Smooth muscle cell (in vitro differentiated cells): ENCODE measurements at regions not wholly inside any gene's neighbourhood (a gene's known extent, or its start where the extent isn't known, plus 50 kb on each side); places are given as distances from the start of the nearest gene placed in this dataset.

Source experiments
- DNase-seq: peaks from one replicate; lab custom pipeline; 2025; ENCODE audit not compliant: unreplicated experiment; lab: John Stamatoyannopoulos, UW
- H2AFZ ChIP-seq: fragments of 200-600 bp; sonication (generic); 2 replicates; pipeline ENCODE4 v1.6.0; 2016; ENCODE audit warnings: antibody characterized with exemption, low read depth, mild to moderate bottlenecking
- H3F3A ChIP-seq: fragments of 200-600 bp; sonication (generic); 2 replicates; pipeline ENCODE4 v1.6.0; 2017; ENCODE audit warnings: antibody characterized with exemption, low read depth
- H3K27ac ChIP-seq: fragments of 200-600 bp; sonication (generic); 2 replicates; pipeline ENCODE4 v1.5.1; 2016; ENCODE audit warnings: low read depth, mild to moderate bottlenecking
- H3K27me3 ChIP-seq: fragments of 200-600 bp; sonication (generic); 2 replicates; pipeline ENCODE4 v1.6.1; 2016; ENCODE audit warnings: low read depth, mild to moderate bottlenecking
- H3K36me3 ChIP-seq: fragments of 200-600 bp; sonication (generic); 2 replicates; pipeline ENCODE4 v1.5.1; 2016; ENCODE audit warnings: low read depth
- H3K4me1 ChIP-seq: fragments of 200-600 bp; sonication (generic); 2 replicates; pipeline ENCODE4 v1.5.1; 2016; ENCODE audit warnings: low read depth
- H3K4me2 ChIP-seq: fragments of 200-600 bp; sonication (generic); 2 replicates; pipeline ENCODE4 v1.6.0; 2016; ENCODE audit warnings: mild to moderate bottlenecking
- H3K4me3 ChIP-seq: fragments of 200-600 bp; sonication (generic); 2 replicates; pipeline ENCODE4 v1.5.1; 2016; ENCODE audit warnings: mild to moderate bottlenecking
- H3K79me2 ChIP-seq: fragments of 200-600 bp; sonication (generic); 2 replicates; pipeline ENCODE4 v1.6.0; 2016; ENCODE audit warnings: low read depth, mild to moderate bottlenecking
- H3K9ac ChIP-seq: fragments of 200-600 bp; sonication (generic); 2 replicates; pipeline ENCODE4 v1.6.0; 2016; ENCODE audit warnings: low read depth
- H3K9me3 ChIP-seq: fragments of 200-600 bp; sonication (generic); replicated peaks from 2 replicates; pipeline ENCODE4 v1.5.1; 2016; ENCODE audit warnings: low read depth
- H4K20me1 ChIP-seq: fragments of 200-600 bp; sonication (generic); 2 replicates; pipeline ENCODE4 v1.6.0; 2016; ENCODE audit warnings: low read depth
- CTCF ChIP-seq: fragments of 200-600 bp; sonication (generic); IDR thresholded peaks from 2 replicates; pipeline ENCODE4 v1.5.1; 2017; ENCODE audit warnings: borderline replicate concordance, mild to moderate bottlenecking, antibody characterized with exemption; ENCODE audit not compliant: insufficient read depth, poor library complexity, severe bottlenecking
- WGBS: methylation state at CpG from one replicate; pipeline ENCODE4 v1.1.7; 2016; ENCODE audit warnings: low lambda C conversion rate; 5-methylcytosine and 5-hydroxymethylcytosine counted together

DNA sequence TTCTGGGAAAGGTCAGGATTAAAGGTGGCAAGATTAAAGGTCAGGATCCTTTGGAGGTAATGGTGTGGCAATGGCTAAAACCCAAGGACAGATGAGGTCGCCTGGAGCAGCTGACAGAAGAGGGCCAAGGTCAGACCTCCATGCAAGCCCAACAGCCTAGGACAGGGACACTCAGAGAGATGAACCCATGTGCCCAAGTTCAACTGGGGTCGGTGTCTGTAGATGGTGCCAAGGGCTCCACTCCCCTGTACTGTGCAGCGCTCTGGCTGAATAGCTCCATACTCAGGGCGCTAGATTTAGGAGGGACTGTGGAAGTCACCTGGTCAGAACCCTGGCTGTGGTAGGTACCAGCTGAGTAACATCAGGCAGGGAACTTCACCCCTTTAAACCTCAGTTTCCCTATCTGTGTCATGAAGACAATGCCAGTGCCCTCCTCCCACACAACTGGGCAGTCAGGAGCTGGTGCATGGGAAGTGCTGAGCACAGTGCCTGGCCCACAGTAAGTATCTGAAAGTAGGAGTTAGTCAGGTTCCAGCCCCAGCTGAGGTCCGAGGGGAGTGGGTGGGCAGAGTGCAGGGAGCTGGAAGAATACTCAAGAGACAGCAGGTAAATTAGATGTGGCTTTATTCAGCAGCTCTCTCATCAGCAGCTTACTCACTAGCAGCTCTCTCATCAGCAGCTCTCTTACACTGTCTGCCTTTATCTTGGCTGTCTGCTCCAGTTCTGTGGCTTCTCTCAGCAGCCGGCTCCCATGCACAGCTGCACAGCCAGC lies 327.1 kb downstream of the GLRX3 start:
- Histone ChIP-seq H3K79me2 (no peaks in the 10 kb centered on the region), H4K20me1 (no peaks in the 10 kb centered on the region), H3K27me3 (no peaks in the 10 kb centered on the region), H3K9ac (no peak overlapping the region), H2AFZ (no peak overlapping the region), H3K4me2 (no peak overlapping the region), H3K36me3 (no peaks in the 10 kb centered on the region), H3F3A (no peaks in the 10 kb centered on the region), H3K4me1 (no peaks in the 10 kb centered on the region), H3K27ac (no peak overlapping the region), H3K9me3 (no peaks in the 10 kb centered on the region), H3K4me3 (no peak overlapping the region)
- DNase-seq, result no peak
- TF ChIP-seq CTCF, result no peak
- WGBS, result 81% methylated on average over 6 of the region's 6 CpGs

- 88% methylated on average over 10 of the region's 10 CpGs for WGBS
- no peaks in the 10 kb centered on the region for H3K9me3 ChIP-seq
Measured at GRCh38 chr10:130463876-130464364, 327.7 kb downstream of the GLRX3 start.

GRCh38 chr10:130464426-130464825 lies 328.2 kb downstream of the GLRX3 start:
- H3K9me3 ChIP-seq, result no peaks in the 10 kb centered on the region
- TF ChIP-seq CTCF, result no peak
- no peak overlapping the region for H2AFZ ChIP-seq
- 81% methylated on average over 7 of the region's 7 CpGs for WGBS
- H3K27me3 ChIP-seq, result no peaks in the 10 kb centered on the region
- H3K9ac ChIP-seq, result no peak overlapping the region
- no peak for DNase-seq
- no peak overlapping the region for H3K4me3 ChIP-seq
- no peaks in the 10 kb centered on the region for H3K4me1 ChIP-seq
- H3K27ac ChIP-seq, result no peak overlapping the region
- H3K4me2 ChIP-seq, result no peak overlapping the region
- no peaks in the 10 kb centered on the region for H3F3A ChIP-seq
- H3K79me2 ChIP-seq, result no peaks in the 10 kb centered on the region
- no peaks in the 10 kb centered on the region for H4K20me1 ChIP-seq
- no peaks in the 10 kb centered on the region for H3K36me3 ChIP-seq

More at GRCh38 chr10:130463876-130464364, 327.7 kb downstream of the GLRX3 start:
- H2AFZ ChIP-seq, result no peak overlapping the region
- no peak overlapping the region for H3K27ac ChIP-seq
- no peaks in the 10 kb centered on the region for H3K27me3 ChIP-seq
- no peak for TF ChIP-seq CTCF
- no peaks in the 10 kb centered on the region for H3K4me1 ChIP-seq
- no peak overlapping the region for H3K4me2 ChIP-seq
- no peaks in the 10 kb centered on the region for H3K36me3 ChIP-seq
- H4K20me1 ChIP-seq, result no peaks in the 10 kb centered on the region
- no peak for DNase-seq
- no peak overlapping the region for H3K9ac ChIP-seq
- no peak overlapping the region for H3K4me3 ChIP-seq
- H3K79me2 ChIP-seq, result no peaks in the 10 kb centered on the region
- no peaks in the 10 kb centered on the region for H3F3A ChIP-seq
